GM23338 (cell line): ENCODE measurements at regions not wholly inside any gene's neighbourhood (a gene's known extent, or its start where the extent isn't known, plus 50 kb on each side); places are given as distances from the start of the nearest gene placed in this dataset.

Experiments used
- CTCF ChIP-seq, 2 experiments: fragments of 200-600 bp in 1 of 2; sonication (generic) in 1 of 2; conservative IDR thresholded peaks; 2 replicates each; pipeline versions ENCODE4 v1.5.1 to v1.6.1; 2016 to 2017; ENCODE audit warnings: antibody characterized with exemption in 2 of 2, low read depth in 2 of 2, mild to moderate bottlenecking in 2 of 2, moderate library complexity in 1 of 2
- ETS1 ChIP-seq: IDR thresholded peaks from 2 replicates; pipeline ENCODE4 v1.6.1; 2016; ENCODE audit warnings: antibody characterized with exemption
- EZH2 ChIP-seq: fragments of 200-600 bp; sonication (generic); IDR thresholded peaks from one replicate; pipeline ENCODE4 v1.8.0; 2017; ENCODE audit warnings: antibody characterized with exemption, mild to moderate bottlenecking, low read depth; ENCODE audit not compliant: unreplicated experiment
- EZH2phosphoT487 ChIP-seq: fragments of 200-600 bp; sonication (generic); IDR thresholded peaks from one replicate; pipeline ENCODE4 v1.8.1; 2018; ENCODE audit warnings: antibody characterized with exemption; ENCODE audit not compliant: unreplicated experiment
- JUNB ChIP-seq: IDR thresholded peaks from one replicate; pipeline ENCODE4 v1.6.1; 2016; ENCODE audit warnings: antibody characterized with exemption; ENCODE audit not compliant: unreplicated experiment
- NANOG ChIP-seq: IDR thresholded peaks from 2 replicates; pipeline ENCODE4 v1.6.1; 2016; ENCODE audit warnings: antibody characterized with exemption, borderline replicate concordance
- STAT1 ChIP-seq: IDR thresholded peaks from one replicate; pipeline ENCODE4 v1.6.1; 2016; ENCODE audit warnings: antibody characterized with exemption; ENCODE audit not compliant: unreplicated experiment
- ZNF331 ChIP-seq: fragments of 250-450 bp; sonication (Bioruptor Pico); IDR thresholded peaks from 2 replicates; pipeline ENCODE4 v1.5.0; 2020; ENCODE audit warnings: low read depth, mild to moderate bottlenecking, moderate library complexity
- ZNF462 ChIP-seq: fragments of 250-450 bp; sonication (Bioruptor Pico); IDR thresholded peaks from 2 replicates; pipeline ENCODE4 v1.5.0; 2020; ENCODE audit warnings: mild to moderate bottlenecking, moderate library complexity

- TF ChIP-seq ZNF462 (CRISPR knock-in tag), result no peak
- no peak for TF ChIP-seq EZH2
- TF ChIP-seq NANOG, result no peak
- TF ChIP-seq JUNB, result no peak
- TF ChIP-seq ZNF331 (CRISPR knock-in tag), result no peak
- TF ChIP-seq STAT1, result no peak
- no peak for TF ChIP-seq EZH2phosphoT487
- no peak for TF ChIP-seq CTCF (conservative IDR thresholded peaks at IDR 0.05; ENCODE audit: low read depth in 2 of 2)
- no peak for TF ChIP-seq ETS1
Observed at GRCh38 chr3:188062216-188062615, 91.7 kb upstream of the LPP start (continued).
